ENCODE measurements at regions not wholly inside any gene's neighbourhood (a gene's known extent, or its start where the extent isn't known, plus 50 kb on each side); places are given as distances from the start of the nearest gene placed in this dataset.

- Mint-ChIP-seq H3K36me3 (ENCODE audit: low read depth) (no peaks in the 10 kb centered on the region), H3K9me3 (no peaks in the 10 kb centered on the region), H3K4me3 (no peak overlapping the region), H3K4me1 (no peaks in the 10 kb centered on the region), H3K27ac (no peak overlapping the region), H3K27me3 (no peaks in the 10 kb centered on the region)
- POLR2A ChIA-PET = no interaction called here
- CTCF ChIA-PET = no interaction called here
- DNase-seq = no peak
These were observed 307.7 kb downstream of the AJAP1 start for GRCh38 chr1:4961935-4962645.

DNA sequence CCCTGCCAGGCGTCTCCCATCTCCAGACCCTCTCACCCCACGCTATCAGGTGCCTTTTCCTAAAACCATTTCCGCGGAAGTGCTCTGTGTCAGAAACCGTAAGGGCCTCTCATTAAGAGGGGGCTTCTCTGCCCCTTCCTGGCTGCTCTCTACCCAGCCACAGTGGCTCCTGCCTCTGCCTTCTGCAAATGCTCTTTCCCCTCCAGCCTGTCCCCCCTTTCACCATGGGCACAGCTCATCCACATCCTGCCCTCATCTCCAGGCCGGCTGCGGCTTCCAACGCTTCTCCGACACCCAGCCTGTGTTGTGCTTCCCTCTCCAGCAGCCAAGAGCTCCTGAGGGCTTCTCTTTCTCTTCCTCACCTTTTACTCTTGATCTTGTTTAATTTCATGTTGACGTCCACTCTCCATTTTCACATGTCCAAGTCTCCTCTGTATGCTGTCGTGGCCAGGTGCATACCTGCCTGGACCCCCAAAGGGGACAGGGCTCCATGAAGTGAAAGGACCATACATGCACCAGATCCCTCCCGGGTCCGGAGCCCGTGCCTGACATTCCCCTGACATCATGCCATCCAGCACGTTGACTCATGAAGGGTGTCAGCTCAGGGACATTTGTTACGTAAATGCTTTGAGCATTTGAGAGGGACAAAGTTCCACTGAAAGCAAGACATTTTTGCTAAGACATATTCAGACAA, 306.5 kb downstream of the AJAP1 start:
- Mint-ChIP-seq H3K9me3 (no peaks in the 10 kb centered on the region), H3K4me3 (no peak overlapping the region), H3K4me1 (no peaks in the 10 kb centered on the region), H3K36me3 (ENCODE audit: low read depth) (no peaks in the 10 kb centered on the region), H3K27ac (no peak overlapping the region), H3K27me3 (no peaks in the 10 kb centered on the region)
- POLR2A ChIA-PET = no interaction called here
- DNase-seq = no peak
- CTCF ChIA-PET = no interaction called here

DNA sequence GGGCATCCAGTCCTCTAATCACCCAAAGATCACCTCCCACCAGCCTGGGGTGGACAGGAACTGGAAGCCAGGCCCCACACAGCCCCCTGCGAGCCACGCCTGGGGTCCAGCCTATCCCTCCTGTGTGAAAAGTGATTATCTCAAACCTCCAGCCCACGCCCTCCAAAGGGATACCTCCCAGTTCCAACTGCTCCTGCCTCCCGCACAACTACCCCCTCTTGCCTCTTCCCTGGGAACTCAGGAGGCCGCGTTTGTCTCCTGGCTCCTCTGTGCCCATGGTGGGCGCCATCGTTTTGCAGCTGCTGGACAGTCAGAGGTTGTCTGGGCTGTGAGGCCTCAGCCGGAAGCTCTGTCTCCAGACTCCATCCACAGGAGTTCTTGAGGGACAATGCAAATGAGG, 305.9 kb downstream of the AJAP1 start:
- no peak overlapping the region for H3K4me3 Mint-ChIP-seq
- H3K4me1 Mint-ChIP-seq = no peaks in the 10 kb centered on the region
- H3K9me3 Mint-ChIP-seq = no peaks in the 10 kb centered on the region
- H3K27me3 Mint-ChIP-seq = no peaks in the 10 kb centered on the region
- POLR2A ChIA-PET = no interaction called here
- H3K36me3 Mint-ChIP-seq (ENCODE audit: low read depth) = no peaks in the 10 kb centered on the region
- no peak overlapping the region for H3K27ac Mint-ChIP-seq
- CTCF ChIA-PET = no interaction called here
- no peak for DNase-seq

DNA sequence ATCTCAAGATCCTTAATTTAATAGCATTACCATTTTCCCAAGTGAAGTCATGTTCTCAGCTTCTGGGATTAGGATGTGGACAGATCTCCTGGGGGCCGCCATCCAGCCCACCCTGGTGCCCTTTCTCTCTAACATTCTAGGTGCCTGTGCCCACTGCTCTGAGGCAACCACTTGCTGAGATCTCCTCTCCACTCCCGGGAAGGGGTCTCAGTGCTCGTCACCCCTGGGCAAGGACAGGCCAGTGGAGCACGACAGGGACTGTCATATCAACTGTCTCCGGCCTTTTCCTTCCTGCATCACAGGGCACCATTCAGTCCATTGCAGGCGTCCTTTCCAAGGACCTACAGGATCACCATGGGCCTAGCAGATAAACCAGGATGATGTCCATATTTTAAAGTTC, 304.8 kb downstream of the AJAP1 start:
- ChIA-PET POLR2A (no interaction called here), CTCF (no interaction called here)
- H3K9me3 Mint-ChIP-seq = no peaks in the 10 kb centered on the region
- H3K27ac Mint-ChIP-seq = no peak overlapping the region
- no peaks in the 10 kb centered on the region for H3K4me1 Mint-ChIP-seq
- no peak overlapping the region for H3K4me3 Mint-ChIP-seq
- H3K27me3 Mint-ChIP-seq = no peaks in the 10 kb centered on the region
- no peak for DNase-seq
- no peaks in the 10 kb centered on the region for H3K36me3 Mint-ChIP-seq (ENCODE audit: low read depth)

DNA sequence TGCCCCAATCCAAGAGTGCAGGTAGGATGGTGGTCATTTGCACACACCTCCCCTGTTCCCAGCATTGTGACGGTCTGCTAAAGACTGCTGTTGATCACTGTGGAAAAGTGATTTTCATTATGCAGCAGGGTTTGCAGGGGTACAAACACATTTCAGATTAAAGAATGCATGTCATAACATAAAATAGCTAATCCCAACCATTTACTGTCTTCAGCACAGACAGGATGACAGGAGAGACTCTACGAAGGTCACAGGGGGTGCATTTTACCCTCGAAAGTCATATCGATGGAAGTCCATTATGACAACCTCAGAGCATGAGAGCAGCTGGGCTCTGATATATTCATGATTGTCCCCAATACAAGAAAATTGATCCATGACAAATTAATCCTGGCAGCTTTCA, 302.6 kb downstream of the AJAP1 start:
- no peak overlapping the region for H3K4me3 Mint-ChIP-seq
- no peak for DNase-seq
- H3K4me1 Mint-ChIP-seq = no peaks in the 10 kb centered on the region
- POLR2A ChIA-PET = no interaction called here
- no peaks in the 10 kb centered on the region for H3K27me3 Mint-ChIP-seq
- no peaks in the 10 kb centered on the region for H3K36me3 Mint-ChIP-seq (ENCODE audit: low read depth)
- CTCF ChIA-PET = interaction anchor here (0.6 kb wide), 1 partner anchor 1275 kb away, joined by 4 read pairs; no protein-coding TSS in a partner anchor
- H3K27ac Mint-ChIP-seq = no peak overlapping the region
- peaks cover 7% of the 10 kb centered on the region for H3K9me3 Mint-ChIP-seq

- CTCF ChIA-PET = no interaction called here
These were observed 300.0 kb downstream of the AJAP1 start for GRCh38 chr1:4954392-4954791.

DNA sequence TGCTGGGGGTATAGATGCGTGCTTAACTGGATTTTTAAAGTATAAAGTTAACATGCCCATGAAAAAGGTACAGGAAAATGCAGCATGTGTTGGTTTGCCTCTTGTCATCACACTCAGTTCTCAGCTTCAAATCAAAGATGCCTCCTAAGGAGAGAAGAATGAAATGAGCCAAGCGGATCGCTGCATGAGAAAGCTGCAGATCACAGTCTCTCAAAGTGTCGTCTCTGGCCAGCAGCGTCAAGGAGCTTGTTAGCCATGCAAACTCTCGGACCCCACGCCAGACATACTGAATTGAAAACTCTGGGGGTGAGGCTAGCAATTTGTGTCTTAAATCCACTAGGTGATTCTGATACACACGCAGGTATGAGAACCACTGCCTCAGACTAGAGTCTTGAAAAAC, 297.2 kb downstream of the AJAP1 start:
- no peaks in the 10 kb centered on the region for H3K4me1 Mint-ChIP-seq
- H3K9me3 Mint-ChIP-seq = peaks cover 12% of the 10 kb centered on the region
- H3K27me3 Mint-ChIP-seq = no peaks in the 10 kb centered on the region
- no peak overlapping the region for H3K27ac Mint-ChIP-seq
- no peaks in the 10 kb centered on the region for H3K36me3 Mint-ChIP-seq (ENCODE audit: low read depth)
- POLR2A ChIA-PET = no interaction called here
- CTCF ChIA-PET = no interaction called here
- DNase-seq = no peak
- H3K4me3 Mint-ChIP-seq = no peak overlapping the region

More at GRCh38 chr1:4954392-4954791, 300.0 kb downstream of the AJAP1 start:
- H3K27ac Mint-ChIP-seq = no peak overlapping the region
- H3K9me3 Mint-ChIP-seq = peaks cover 12% of the 10 kb centered on the region
- no peaks in the 10 kb centered on the region for H3K27me3 Mint-ChIP-seq
- POLR2A ChIA-PET = no interaction called here
- H3K36me3 Mint-ChIP-seq (ENCODE audit: low read depth) = no peaks in the 10 kb centered on the region
- H3K4me3 Mint-ChIP-seq = no peak overlapping the region
- no peaks in the 10 kb centered on the region for H3K4me1 Mint-ChIP-seq
- DNase-seq = no peak

DNA sequence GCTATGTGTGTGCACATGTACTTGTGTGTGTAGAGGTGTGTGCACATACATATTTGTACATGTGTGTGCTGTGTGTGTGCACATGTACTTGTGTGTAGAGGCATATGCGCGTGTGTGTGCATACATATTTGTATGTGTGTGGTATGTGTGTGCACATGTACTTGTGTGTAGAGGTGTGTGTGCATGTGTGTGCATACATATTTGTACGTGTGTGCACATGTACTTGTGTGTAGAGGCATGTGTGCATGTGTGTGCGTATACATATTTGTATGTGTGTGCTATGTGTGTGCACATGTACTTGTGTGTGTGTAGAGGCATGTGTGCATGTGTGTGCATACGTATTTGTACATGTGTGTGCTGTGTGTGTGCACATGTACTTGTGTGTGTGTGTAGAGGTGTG, 291.9 kb downstream of the AJAP1 start:
- DNase-seq = no peak
- POLR2A ChIA-PET = no interaction called here
- H3K27ac Mint-ChIP-seq = no peak overlapping the region
- CTCF ChIA-PET = no interaction called here
- H3K9me3 Mint-ChIP-seq = peaks cover 3% of the 10 kb centered on the region
- H3K27me3 Mint-ChIP-seq = no peaks in the 10 kb centered on the region
- no peak overlapping the region for H3K4me3 Mint-ChIP-seq
- H3K36me3 Mint-ChIP-seq (ENCODE audit: low read depth) = no peaks in the 10 kb centered on the region
- no peaks in the 10 kb centered on the region for H3K4me1 Mint-ChIP-seq

DNA sequence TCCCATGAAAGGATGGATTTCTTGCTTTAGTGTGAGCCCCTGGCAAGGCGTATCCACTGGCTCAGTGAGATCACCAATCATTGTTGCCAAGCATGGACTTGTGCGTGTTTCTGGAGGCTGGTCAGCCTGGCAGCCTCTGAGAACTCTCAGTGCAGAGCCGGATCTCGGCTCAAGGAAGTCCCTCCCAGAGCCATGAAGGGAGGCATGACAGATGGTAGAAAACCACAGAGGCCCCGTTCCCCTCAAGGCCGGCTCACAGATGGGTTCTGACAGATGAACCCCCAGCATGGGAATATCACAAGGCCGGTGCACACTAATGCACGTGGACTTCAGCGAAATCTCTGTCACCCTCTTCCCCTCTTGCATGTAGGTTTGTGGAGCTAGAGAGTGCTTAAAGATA, 290.5 kb downstream of the AJAP1 start:
- no peak for DNase-seq
- Mint-ChIP-seq H3K27me3 (no peaks in the 10 kb centered on the region), H3K27ac (no peak overlapping the region), H3K9me3 (peaks cover 7% of the 10 kb centered on the region), H3K4me1 (no peaks in the 10 kb centered on the region), H3K4me3 (no peak overlapping the region), H3K36me3 (ENCODE audit: low read depth) (no peaks in the 10 kb centered on the region)
- POLR2A ChIA-PET = no interaction called here
- CTCF ChIA-PET = no interaction called here

GRCh38 chr1:4944072-4944471, 289.7 kb downstream of the AJAP1 start:
- no peak for DNase-seq
- H3K36me3 Mint-ChIP-seq (ENCODE audit: low read depth) = peaks cover 2% of the 10 kb centered on the region
- H3K27ac Mint-ChIP-seq = no peak overlapping the region
- H3K4me1 Mint-ChIP-seq = no peaks in the 10 kb centered on the region
- ChIA-PET CTCF (no interaction called here), POLR2A (no interaction called here)
- no peak overlapping the region for H3K4me3 Mint-ChIP-seq
- H3K27me3 Mint-ChIP-seq = no peaks in the 10 kb centered on the region
- H3K9me3 Mint-ChIP-seq = peaks cover 16% of the 10 kb centered on the region

- Mint-ChIP-seq H3K9me3 (peaks cover 18% of the 10 kb centered on the region), H3K27ac (no peak overlapping the region), H3K27me3 (no peaks in the 10 kb centered on the region), H3K36me3 (ENCODE audit: low read depth) (peaks cover 2% of the 10 kb centered on the region), H3K4me3 (no peak overlapping the region), H3K4me1 (no peaks in the 10 kb centered on the region)
- ChIA-PET CTCF (interaction anchor here (1.4 kb wide), 1 partner anchor 15 kb away, joined by 3 read pairs; no protein-coding TSS in a partner anchor), POLR2A (no interaction called here)
- DNase-seq = no peak
These were observed 284.9 kb downstream of the AJAP1 start for GRCh38 chr1:4939266-4939665.

DNA sequence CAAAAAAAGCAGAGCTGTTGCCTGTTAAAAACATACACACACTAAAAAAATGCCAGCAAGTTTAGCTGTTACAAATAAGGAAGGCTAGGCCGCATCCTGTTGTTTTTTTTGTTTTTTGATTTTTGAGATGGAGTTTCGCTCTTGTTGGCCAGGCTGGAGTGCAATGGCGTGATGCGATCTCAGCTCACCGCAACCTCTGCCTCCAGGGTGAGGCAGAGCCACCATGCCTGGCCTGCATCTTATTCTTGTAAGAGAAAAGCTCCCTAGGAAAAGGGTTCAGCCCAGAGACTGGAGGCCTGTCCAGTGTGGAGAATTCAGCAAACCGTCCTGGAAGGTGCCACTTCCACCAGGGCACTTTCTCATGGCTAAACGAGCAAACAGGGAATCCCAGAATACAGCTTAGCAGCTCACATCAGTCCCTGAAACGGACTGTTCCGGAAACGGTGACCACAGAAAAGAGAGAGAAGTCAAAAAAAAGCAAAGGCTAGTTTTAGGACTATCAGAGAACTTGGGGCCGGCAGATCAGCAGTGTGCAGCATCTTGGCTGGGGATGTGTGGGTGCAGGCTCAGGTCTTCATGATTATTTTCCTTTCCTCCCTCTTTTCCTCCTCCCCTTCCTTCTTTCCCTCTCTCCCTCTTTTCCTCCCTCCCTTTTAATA, 283.6 kb downstream of the AJAP1 start:
- no peak for DNase-seq
- Mint-ChIP-seq H3K27ac (no peak overlapping the region), H3K36me3 (ENCODE audit: low read depth) (peaks cover 2% of the 10 kb centered on the region), H3K9me3 (peaks cover 18% of the 10 kb centered on the region), H3K4me1 (no peaks in the 10 kb centered on the region), H3K27me3 (no peaks in the 10 kb centered on the region), H3K4me3 (no peak overlapping the region)
- ChIA-PET CTCF (interaction anchor here (1.4 kb wide), 1 partner anchor 14 kb away, joined by 3 read pairs; no protein-coding TSS in a partner anchor), POLR2A (no interaction called here)

- H3K27me3 Mint-ChIP-seq = no peaks in the 10 kb centered on the region
- no peak overlapping the region for H3K27ac Mint-ChIP-seq
- H3K4me3 Mint-ChIP-seq = no peak overlapping the region
- no peak for DNase-seq
- H3K36me3 Mint-ChIP-seq (ENCODE audit: low read depth) = peaks cover 2% of the 10 kb centered on the region
- peaks cover 15% of the 10 kb centered on the region for H3K9me3 Mint-ChIP-seq
- ChIA-PET CTCF (no interaction called here), POLR2A (no interaction called here)
- no peaks in the 10 kb centered on the region for H3K4me1 Mint-ChIP-seq
These were observed 281.4 kb downstream of the AJAP1 start for GRCh38 chr1:4935807-4936206.
